ENCODE measurements at regions not wholly inside any gene's neighbourhood (a gene's known extent, or its start where the extent isn't known, plus 50 kb on each side); places are given as distances from the start of the nearest gene placed in this dataset.
"Not testable (repeated sequence)": the region's sequence is repeated elsewhere in the genome, so short reads cannot be mapped to it uniquely, and the experiment has no call there.

DNA sequence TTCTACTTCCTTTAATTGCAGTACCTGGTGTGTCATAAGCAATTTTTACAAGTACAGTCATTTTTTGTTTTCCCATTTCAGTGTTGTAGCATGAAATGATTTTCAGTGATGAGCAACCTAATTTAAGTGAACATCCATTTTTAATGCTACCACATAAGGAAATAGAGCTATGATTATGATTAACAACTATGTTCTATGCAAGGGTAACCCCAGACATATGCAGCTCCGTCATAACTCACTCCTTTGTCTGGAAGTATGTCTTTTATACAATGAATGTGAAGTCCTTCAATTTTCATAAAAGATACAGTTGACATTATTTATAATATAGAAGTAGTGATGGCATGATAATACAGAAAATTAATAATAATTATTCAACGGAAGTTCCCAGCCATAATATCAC, 783.3 kb upstream of the CDH18 start:
- not testable (repeated sequence) for DNase-seq

DNA sequence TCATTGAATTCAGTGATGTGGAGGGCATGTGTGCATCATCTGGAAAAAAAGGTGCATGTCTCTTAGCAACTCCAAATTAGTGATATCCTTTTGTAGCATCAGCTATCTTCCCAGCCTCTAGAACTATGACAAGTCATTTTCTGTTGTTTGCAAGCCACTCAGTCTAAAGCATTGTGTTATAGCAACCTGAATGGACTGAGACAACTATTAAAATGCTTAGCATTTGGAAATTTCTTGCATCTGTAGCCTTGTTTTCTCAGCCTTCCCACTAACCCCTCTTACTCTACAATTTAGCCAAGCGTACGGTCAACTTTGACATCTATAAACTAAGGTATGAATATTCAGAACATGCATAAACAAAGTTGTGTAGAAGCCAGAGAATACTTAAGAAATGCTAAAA, 777.1 kb upstream of the CDH18 start:
- not testable (repeated sequence) for DNase-seq

DNA sequence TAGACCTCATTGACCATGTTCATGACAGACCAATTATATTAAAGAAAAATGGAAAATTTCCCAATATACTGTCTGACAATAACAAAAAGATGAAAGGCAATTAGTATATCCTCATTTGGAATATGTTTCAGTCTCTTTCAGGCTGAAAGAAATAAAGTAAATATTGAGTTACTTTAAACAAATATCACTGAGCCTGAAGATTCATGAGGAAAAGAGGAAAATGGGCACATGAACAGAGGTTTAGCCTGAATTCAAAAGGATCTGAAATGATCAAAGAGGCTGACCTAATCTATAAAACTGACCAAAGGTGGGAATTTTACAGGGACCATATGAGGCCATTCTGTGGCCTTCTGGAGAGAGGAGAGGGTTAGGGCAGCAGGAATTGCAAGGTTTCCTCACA, 771.5 kb upstream of the CDH18 start:
- DNase-seq, result not testable (repeated sequence)

DNA sequence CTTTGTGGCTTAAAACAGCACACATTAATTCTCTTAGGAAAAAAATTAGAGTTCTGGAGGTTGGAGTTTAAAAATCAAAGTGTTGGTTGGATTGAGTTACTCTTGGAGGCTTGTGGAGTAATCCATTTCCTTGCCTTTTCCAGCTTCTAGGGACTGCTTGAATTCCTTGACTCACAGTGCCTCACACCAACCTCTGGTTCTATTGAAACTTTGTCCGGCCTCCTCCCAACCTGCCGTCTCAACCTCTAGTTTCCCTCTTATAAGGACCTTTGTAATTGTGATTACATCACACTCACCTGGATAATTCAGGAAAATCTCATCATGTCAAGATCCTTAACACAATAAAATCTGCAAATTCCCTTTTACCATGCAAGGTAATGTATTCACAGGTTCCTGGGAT, 764.2 kb upstream of the CDH18 start:
- not testable (repeated sequence) for DNase-seq

DNA sequence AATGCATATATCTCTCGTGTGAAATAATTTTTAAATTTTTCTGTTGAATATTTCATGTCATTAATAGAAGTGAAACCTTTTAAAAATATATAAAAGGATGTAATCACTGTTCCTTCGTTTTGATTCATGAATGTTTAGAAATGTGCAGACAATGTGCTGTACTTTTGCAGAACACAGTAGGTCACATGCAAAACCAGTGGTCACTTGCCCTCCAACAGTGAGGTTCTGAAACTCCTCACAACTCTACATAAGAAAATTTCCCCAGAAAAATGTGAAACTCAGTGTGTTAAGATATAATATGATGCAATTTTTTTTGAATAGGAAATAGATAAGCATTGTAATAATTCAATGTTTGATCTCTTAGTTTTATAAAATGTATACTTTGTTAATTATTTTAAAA, 747.7 kb upstream of the CDH18 start:
- DNase-seq, result not testable (repeated sequence)

DNA sequence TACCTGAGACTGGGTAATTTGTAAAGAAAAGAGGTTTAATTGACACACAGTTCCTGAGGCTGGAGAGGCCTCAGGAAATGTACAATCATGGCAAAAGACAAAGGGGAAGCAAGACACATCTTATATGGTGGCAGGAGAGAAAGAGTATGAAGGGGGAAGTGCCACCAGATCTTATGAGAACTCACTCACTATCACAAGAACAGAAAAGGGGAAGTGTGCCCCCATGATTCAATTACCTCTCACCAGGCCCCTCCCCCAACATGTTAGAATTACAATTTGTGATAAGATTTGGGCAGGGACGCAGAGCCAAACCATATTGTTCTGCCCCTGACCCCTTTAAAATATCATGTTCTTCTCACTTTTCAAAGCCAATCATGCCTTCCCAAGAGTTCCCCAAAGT, 744.2 kb upstream of the CDH18 start:
- DNase-seq, result peak; percentile 13

DNA sequence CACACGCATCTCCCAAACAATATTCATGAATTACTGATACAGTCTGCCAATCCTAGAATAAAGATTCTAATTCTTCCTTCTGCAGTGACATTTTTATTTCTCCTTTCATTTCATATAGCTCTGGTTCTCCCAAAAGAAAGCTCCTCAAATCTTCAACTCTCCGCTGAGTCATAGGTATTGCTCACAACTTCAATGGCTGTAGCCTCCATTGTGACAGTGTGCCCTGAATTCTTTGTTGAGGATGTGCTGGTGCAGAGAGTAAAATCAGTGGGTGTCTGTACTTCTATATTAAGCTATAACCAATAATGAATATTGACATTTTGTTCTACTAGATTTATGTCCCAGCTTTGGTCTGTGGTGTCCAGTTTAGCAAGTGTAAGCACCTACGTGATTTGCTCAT, 733.3 kb upstream of the CDH18 start:
- DNase-seq, result not testable (repeated sequence)

DNA sequence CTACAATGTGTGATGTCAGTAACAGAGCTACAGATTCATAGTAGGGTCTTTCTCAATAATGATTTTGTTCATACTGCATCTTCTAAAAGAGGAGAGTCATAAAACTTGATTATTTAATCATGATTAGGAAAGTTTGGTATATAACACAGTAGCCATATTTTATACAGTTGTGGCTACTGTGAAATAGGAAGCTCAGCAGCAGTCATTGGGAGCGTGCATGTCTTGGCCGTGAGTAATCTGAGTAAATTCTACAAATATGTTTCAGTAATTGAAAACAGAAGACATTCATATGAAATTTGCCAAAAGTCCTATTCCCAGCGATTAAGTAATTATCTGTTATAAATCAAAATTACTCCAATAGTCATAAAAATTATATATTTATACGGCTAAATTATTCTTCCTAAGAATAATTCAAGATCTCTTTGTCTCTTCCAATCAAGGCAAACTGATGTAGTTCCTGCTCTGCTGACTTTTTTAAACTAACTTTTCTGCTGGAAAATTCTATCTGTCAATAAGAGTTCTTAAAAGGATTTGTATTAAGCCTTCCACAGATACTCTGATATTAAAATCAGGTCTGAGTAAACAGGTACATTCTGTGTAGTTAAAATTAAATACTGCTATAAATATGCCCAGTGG, 723.6 kb upstream of the CDH18 start:
- not testable (repeated sequence) for DNase-seq

DNA sequence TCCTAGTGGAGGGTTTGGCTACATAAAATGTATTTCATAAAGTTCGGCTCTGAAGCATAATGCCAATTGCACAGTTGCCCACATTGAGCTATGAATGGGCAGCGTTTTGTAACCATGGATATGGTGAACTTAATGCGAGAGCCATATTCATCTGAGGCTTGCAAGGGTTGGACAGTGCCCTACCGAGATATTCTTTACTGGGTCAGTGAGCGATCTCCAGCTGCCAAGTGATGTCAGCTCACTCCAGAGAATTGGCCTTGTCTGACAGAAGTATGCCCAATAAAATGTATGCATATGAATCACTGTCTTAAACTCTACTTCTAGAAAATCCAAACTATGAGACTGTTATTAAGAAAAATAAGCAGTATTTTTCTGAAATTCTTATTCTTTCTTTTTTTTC, 719.6 kb upstream of the CDH18 start:
- DNase-seq, result not testable (repeated sequence)

DNA sequence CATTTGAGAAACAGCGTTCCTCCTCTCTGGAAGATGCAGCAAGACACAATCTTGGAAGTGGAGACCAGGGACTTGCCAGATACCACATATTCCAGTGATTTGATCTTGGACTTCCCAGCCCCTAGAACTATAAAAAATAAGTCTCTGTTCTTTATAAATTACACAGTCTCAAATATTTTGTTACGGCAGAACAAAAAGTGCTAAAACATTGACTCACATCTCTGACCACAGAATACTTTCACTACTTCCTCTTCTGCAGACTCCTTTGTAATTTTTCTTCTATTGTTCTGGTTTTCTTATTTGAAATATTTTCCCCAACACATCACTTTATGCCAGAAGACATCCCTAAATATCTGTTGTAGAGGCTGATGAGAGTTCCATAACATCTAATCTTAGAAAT, 706.1 kb upstream of the CDH18 start:
- DNase-seq, result no peak

DNA sequence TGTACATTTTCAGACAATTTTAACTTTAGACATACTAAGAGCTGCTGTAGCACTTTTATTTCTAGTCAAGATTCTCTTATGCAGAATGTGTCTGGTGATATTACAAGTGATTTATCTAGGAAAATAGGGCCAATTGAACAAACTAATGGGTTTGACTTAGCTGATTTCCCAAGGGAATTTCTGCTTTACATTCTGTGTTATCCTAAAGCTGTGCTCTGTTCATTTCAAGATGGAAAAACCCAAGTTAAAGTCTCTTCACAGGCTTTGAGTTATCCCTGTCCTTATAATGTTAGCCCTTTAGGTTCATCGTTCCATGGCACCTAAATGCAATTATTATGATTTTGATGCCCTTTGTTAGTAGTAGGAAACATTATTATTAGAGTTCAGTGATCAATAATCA, 704.9 kb upstream of the CDH18 start:
- DNase-seq, result no peak

DNA sequence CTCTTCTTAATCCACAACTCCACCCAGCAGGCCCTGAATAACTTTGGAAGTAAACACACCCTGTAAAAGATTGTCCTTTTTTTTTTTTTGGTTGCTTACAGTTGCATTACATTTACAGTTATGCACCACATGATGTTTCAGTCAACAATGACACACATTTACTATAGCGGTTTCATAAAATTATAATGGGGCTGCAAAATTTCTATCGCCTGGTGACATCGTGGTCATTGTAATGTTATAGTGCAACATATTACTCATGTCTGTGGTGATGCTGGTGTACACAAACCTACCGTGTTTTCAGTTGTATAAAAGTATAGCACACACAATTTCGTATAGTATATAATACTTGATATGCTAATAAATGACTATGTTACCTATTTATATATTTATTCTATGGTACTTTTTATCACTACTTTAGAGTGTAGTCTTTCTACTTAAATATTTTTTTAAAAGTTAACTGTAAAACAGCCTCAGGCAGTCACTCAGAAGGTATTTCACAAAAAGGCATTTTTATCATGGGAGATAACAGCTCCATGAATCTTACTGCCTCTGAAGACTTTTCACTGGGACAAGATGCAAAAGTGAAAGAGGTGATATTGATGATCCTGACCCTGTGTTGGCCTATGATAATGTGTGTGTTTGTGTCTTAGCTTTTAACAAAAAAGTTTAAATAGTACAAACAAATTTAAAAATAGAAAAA, 695.4 kb upstream of the CDH18 start:
- DNase-seq, result no peak

DNA sequence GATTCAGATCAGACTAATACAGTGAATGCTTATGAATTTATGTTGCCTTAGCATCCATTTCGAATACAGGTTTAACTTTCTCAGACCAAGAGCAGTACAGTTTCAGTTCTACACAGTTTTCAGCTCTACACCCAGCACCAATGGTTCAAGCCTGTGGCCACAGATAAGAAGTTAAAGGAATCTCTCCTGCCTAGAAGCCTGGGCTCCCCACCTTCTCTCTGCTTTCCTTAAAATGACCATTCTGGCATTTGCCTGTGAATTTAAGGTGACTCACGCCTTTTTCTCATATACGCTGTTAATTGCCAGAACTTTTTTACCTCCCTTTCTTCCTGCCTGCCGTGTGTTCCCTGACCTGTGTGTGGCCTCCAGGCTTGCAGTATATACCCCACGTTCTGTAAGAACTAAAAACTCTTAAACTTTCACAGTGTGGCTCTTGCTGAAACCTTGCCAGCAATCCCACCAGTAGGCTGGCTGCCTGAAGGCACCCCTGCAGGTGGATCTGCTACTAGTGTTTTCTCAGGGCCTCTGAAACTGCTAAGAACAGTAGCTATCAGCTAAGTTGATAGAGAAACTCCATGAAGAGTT, 692.8 kb upstream of the CDH18 start:
- DNase-seq, result no peak

DNA sequence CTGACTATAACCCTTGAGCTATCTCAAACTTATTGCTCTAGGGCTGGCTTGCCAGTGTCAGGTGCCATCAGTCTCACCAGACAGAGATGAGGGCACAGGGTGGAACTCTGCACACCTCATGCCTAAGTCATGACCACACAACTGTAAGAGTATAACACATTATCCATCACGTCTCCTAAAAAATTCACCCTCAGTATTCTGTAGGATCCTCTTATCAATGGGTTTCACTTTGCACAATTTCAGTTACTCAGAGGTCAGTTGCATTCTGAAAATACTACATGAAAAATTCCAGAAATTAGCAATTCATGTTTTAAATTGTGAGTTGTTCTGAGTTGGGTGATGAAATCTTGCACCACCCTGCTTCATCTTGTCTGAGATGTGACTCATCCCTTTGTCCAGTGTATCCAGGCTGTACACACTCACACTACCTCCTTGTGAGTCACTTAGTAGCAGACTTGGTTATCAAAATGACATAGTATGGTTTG, 690.9 kb upstream of the CDH18 start:
- DNase-seq, result no peak

DNA sequence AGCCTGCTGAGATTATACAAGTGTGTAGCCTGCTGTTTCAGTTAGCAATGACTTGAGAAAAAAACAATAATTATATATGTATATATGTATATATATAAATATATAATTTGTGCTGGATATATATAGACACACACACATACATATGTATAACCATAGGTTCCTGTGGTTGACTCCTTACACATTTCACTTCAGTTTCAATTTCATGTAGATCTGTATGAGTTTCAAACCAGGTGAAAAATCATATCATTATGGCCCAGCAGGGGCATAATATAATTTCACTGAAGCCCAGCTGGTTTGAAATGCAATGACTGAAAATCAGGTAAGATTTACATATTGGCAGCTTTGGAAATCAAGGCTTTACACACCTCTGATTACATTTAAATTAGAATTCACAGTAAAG, 690.4 kb upstream of the CDH18 start:
- DNase-seq, result no peak

DNA sequence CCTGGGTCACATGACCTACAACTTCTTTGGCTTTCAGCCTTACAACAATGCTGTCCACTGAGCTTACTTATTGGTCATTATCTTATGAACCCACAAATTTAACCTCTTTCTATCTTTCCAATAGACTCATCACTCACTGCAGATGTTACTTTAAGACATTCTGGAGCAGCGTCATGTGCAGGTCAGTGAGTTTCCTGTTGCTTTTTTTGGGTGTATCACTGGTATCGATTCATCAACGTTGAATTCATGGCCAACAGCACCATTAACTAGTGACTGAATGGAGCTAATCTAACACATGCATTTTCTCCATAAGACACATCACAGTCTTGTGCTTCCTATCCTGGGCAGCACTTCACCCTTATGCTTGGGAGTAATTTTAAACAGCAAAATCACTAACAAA, 672.6 kb upstream of the CDH18 start:
- DNase-seq, result no peak

DNA sequence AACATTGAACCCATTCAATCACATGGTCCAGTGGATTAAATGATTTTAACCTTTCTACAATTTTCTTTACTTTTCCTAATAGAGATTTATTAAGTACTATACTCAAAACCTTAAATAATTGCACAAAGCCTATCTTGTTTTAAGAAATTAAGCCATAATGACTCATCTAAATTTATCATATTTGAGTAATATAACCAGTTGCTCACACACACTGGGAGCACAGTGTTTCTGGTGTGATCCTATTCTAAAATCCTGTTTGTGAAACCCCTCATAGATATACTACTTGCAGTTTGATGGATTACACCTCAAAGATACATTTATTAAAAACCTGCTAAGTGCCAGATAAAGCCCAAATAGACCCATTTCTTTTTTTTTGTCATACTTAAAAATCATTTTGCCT, 668.3 kb upstream of the CDH18 start:
- DNase-seq, result no peak

DNA sequence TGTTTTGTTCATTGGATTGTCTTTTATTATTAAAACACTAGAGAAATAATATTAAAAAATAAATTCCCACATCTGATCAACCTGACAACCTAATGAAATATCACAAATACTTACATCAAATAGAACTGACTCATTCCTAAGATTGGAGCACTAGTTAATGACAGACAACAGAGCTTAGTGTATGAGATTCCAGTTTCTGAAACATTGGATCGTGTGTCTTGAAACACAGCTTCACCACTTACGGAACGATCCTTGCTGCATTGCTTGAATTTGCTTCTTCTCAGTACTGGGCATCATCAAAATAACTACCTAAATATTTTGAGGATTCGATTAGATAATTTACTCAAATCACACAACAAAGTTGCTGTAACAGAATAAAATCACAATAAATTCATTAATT, 667.2 kb upstream of the CDH18 start:
- no peak for DNase-seq

DNA sequence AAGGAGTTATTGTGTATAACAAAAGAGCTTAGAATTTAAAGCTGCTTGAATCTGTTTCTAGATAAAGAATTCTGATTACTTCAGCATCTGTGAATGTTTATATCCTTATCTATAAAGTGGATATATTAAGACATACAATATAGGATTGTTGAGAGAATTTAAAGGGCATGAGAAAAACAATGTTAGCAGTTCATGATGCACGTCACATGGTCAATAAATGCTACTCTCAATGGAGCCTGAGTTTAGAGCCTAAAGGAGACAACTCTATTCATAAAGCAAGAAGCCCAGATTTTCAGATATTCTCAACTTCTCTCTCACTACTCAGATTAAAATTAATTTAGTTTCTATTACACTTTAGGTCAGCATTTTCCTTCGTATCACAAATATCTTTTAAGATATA, 666.7 kb upstream of the CDH18 start:
- DNase-seq, result no peak

DNA sequence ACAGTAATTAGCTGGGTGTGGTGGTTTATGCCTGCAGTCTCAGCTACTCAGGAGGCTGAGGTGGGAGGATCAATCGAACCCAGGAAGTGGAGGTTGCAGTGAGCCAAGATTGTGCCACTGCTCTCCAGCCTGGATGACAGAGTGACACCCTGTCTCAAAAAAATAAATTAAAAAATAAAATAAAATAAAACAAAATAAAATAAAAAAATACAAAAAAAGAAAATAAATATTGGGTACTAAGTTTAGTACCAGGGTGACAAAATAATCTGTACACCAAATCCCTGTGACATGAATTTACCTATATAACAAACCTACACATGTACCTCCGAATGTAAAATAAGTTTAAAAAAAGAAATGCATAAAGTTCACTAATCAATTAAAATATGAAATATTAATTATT, 666.0 kb upstream of the CDH18 start:
- DNase-seq, result no peak

DNA sequence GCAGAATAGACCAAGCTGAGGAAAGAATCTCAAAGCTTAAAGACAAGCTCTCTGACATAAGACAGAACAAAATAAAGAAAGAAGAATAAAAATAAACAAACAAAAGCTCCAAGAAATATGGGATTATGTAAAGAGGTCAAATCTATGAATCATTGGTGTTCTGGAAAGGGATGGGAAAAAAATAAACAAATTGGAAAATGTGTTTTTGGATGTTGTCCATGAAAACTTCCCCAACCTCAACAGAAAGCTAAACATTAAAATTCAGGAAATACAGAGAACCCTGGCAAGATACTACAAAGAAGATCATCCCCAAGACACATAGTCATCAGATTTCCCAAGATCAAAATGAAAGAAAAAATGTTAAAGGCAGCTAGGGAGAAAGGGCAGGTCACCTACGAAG, 662.0 kb upstream of the CDH18 start:
- no peak for DNase-seq

DNA sequence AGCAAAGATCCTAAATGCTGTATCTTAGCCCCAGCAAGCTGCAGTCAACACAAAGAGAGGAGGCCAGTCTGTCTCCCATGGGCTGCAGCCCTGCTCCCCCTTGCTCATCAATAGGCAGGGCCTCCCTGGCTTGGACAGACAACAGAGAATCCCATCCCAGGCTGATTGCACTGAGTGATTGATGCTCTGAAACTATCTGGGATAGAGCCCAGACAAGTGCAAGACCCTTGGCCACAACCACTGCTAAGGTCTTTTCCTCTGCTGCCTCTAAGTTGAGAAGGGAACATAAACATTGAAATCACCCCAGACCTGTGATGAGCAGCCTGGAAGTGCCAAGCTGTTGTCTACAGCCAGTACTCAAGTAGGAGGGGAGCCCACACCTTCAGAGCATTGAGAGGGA, 661.0 kb upstream of the CDH18 start:
- DNase-seq, result no peak

DNA sequence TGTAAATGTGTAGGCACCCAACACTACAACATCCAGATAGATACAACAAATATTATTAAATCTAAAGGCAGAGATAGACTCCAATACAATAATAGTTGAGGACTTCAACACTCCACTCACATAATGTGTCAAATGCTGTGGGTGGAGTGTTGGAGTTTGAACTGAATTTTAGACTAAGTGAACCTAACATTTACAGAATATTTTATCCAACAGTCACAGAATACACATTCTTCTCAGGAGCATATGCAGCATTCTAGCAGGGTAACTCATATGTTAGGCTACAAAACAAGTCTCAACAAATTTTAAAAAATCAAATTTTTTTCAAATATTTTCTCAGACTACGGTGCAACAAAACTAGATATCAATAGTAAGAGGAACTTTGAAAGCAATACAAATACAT, 648.7 kb upstream of the CDH18 start:
- DNase-seq, result no peak

DNA sequence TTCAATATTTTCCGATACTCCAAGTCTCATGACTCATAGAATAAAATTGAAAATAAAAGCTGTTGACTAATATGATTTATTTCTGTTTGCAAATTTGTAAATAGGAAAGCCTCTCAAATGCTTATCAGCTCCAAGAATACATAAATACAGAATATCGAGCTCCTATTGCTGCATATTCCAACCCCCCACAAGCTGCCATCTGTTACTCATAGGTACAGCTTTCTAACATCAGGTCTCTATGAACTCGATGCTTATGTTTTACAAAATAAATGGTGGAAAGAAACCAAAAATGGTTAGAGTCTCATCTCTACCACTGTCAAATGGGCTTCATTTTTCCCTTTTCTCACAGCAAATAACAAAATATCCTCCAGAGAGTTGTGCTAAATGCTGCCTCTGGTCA, 631.6 kb upstream of the CDH18 start:
- DNase-seq, result no peak

DNA sequence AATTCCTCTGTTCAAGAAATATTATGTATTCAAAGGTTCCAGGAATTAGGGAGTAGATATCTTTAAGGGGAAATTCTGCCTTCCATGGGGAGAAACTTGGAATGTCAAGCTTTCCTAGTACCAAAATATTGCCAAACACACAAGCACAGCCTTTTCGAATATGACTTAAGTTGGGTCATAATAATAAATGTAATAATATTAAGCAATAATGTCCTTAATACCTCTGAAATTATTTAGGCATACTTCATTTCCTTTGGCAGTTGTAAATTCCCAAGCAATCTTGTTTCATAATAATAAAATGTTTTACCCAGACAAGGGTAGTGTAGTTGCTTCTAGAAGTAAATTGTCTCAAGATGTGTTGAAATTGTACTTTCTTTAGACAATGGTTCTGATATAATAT, 630.3 kb upstream of the CDH18 start:
- no peak for DNase-seq
